ENCODE measurements at regions not wholly inside any gene's neighbourhood (a gene's known extent, or its start where the extent isn't known, plus 50 kb on each side); places are given as distances from the start of the nearest gene placed in this dataset.

GRCh38 chr17:52709724-52710123, 551.2 kb upstream of the CA10 start:
- Histone ChIP-seq H3K27ac (ENCODE audit: low read depth, low read length, poor library complexity, severe bottlenecking) (no peak overlapping the region), H3K4me2 (ENCODE audit: low read length) (no peak overlapping the region), H3K4me1 (ENCODE audit: insufficient read depth, low read length, severe bottlenecking) (no peaks in the 10 kb centered on the region), H3K4me3 (ENCODE audit: low read depth, low read length, poor library complexity, severe bottlenecking) (no peak overlapping the region), H3K9me3 (ENCODE audit: low read length) (no peaks in the 10 kb centered on the region), H3F3A (ENCODE audit: insufficient read depth, low read length) (no peaks in the 10 kb centered on the region), H3K9ac (ENCODE audit: low read length) (no peak overlapping the region), H3K27me3 (ENCODE audit: insufficient read depth, low read length) (no peaks in the 10 kb centered on the region), H4K20me1 (ENCODE audit: insufficient read depth, low read length) (no peaks in the 10 kb centered on the region), H3K79me2 (ENCODE audit: insufficient read depth, low read length) (no peaks in the 10 kb centered on the region), H2AFZ (ENCODE audit: low read length) (no peak overlapping the region), H3K36me3 (ENCODE audit: insufficient read depth, low read length) (no peaks in the 10 kb centered on the region), H3K9me2 (ENCODE audit: low read depth, low read length) (no peaks in the 10 kb centered on the region)
- TF ChIP-seq EZH2 (IDR thresholded peaks at IDR 0.05; ENCODE audit: borderline replicate concordance, low read length), result no peak
- no peak for TF ChIP-seq CTCF (IDR thresholded peaks at IDR 0.05; ENCODE audit: low read length)

- Histone ChIP-seq H3K27me3 (ENCODE audit: insufficient read depth, low read length) (no peaks in the 10 kb centered on the region), H4K20me1 (ENCODE audit: insufficient read depth, low read length) (no peaks in the 10 kb centered on the region), H3K4me1 (ENCODE audit: insufficient read depth, low read length, severe bottlenecking) (no peaks in the 10 kb centered on the region), H3K4me2 (ENCODE audit: low read length) (no peak overlapping the region), H2AFZ (ENCODE audit: low read length) (no peak overlapping the region), H3F3A (ENCODE audit: insufficient read depth, low read length) (no peaks in the 10 kb centered on the region), H3K27ac (ENCODE audit: low read depth, low read length, poor library complexity, severe bottlenecking) (no peak overlapping the region), H3K9me2 (ENCODE audit: low read depth, low read length) (no peaks in the 10 kb centered on the region), H3K36me3 (ENCODE audit: insufficient read depth, low read length) (no peaks in the 10 kb centered on the region), H3K9ac (ENCODE audit: low read length) (no peak overlapping the region), H3K9me3 (ENCODE audit: low read length) (no peaks in the 10 kb centered on the region), H3K79me2 (ENCODE audit: insufficient read depth, low read length) (no peaks in the 10 kb centered on the region), H3K4me3 (ENCODE audit: low read depth, low read length, poor library complexity, severe bottlenecking) (no peak overlapping the region)
- no peak for TF ChIP-seq CTCF (IDR thresholded peaks at IDR 0.05; ENCODE audit: low read length)
- no peak for TF ChIP-seq EZH2 (IDR thresholded peaks at IDR 0.05; ENCODE audit: borderline replicate concordance, low read length)
Observed at GRCh38 chr17:52696362-52696761, 537.8 kb upstream of the CA10 start.

GRCh38 chr17:52686140-52686539, 527.6 kb upstream of the CA10 start:
- TF ChIP-seq EZH2 (IDR thresholded peaks at IDR 0.05; ENCODE audit: borderline replicate concordance, low read length) (no peak), CTCF (IDR thresholded peaks at IDR 0.05; ENCODE audit: low read length) (no peak)
- Histone ChIP-seq H2AFZ (ENCODE audit: low read length) (no peak overlapping the region), H3K27ac (ENCODE audit: low read depth, low read length, poor library complexity, severe bottlenecking) (no peak overlapping the region), H4K20me1 (ENCODE audit: insufficient read depth, low read length) (no peaks in the 10 kb centered on the region), H3K9me3 (ENCODE audit: low read length) (no peaks in the 10 kb centered on the region), H3K79me2 (ENCODE audit: insufficient read depth, low read length) (no peaks in the 10 kb centered on the region), H3K27me3 (ENCODE audit: insufficient read depth, low read length) (no peaks in the 10 kb centered on the region), H3K36me3 (ENCODE audit: insufficient read depth, low read length) (no peaks in the 10 kb centered on the region), H3K9ac (ENCODE audit: low read length) (no peak overlapping the region), H3F3A (ENCODE audit: insufficient read depth, low read length) (no peaks in the 10 kb centered on the region), H3K4me1 (ENCODE audit: insufficient read depth, low read length, severe bottlenecking) (no peaks in the 10 kb centered on the region), H3K4me3 (ENCODE audit: low read depth, low read length, poor library complexity, severe bottlenecking) (no peak overlapping the region), H3K4me2 (ENCODE audit: low read length) (no peak overlapping the region), H3K9me2 (ENCODE audit: low read depth, low read length) (no peaks in the 10 kb centered on the region)

All from OCI-LY1 (cell line).